Transverse colon (tissue), 4 donors: ENCODE measurements at regions not wholly inside any gene's neighbourhood (a gene's known extent, or its start where the extent isn't known, plus 50 kb on each side); places are given as distances from the start of the nearest gene placed in this dataset.

ENCODE experiments used
- CTCF ChIP-seq, 5 experiments: fragments of 200-600 bp in 3 of 5; fragments of 450-650 bp in 2 of 5; sonication (generic) in 3 of 5; IDR thresholded peaks; 1 replicate in 2 of 5; 2 replicates in 3 of 5; pipeline ENCODE4 v1.5.1; 2016 to 2017; ENCODE audit warnings: antibody characterized with exemption in 5 of 5, inconsistent platforms in 3 of 5, mild to moderate bottlenecking in 2 of 5, moderate library complexity in 1 of 5
- EP300 ChIP-seq: sonication (generic); formaldehyde crosslinking; IDR thresholded peaks from one replicate; pipeline ENCODE4 v1.6.1; 2017; ENCODE audit warnings: antibody characterized with exemption, low read depth
- POLR2AphosphoS5 ChIP-seq, 3 donors: sonication (generic); formaldehyde crosslinking; IDR thresholded peaks; one replicate each; pipeline ENCODE4 v1.6.1; 2016; ENCODE audit warnings: antibody characterized with exemption in 3 of 3

- TF ChIP-seq CTCF (IDR thresholded peaks at IDR 0.05) = no peak
- TF ChIP-seq EP300 = no peak
- no peak for TF ChIP-seq POLR2AphosphoS5 (IDR thresholded peaks at IDR 0.05)
Observed at GRCh38 chr4:14428125-14428524, 574.2 kb upstream of the CPEB2 start.
